ENCODE measurements at regions not wholly inside any gene's neighbourhood (a gene's known extent, or its start where the extent isn't known, plus 50 kb on each side); places are given as distances from the start of the nearest gene placed in this dataset.

- dilution Hi-C loops (cut with MboI; ENCODE audit: extremely low pct_ligation_motif_present, low sequenced_read_pairs): no loop called here
- no peak overlapping the region for H3K4me2 ChIP-seq (ENCODE audit: insufficient read depth, low read length)
- FAIRE-seq (no peak), DNase-seq (ENCODE audit: low read depth, low spot score) (no peak)
- no peaks in the 10 kb centered on the region for H3K79me2 ChIP-seq (ENCODE audit: control insufficient read depth, insufficient read depth, low read length)
- no TSS peak for BruUV-seq (replicated peaks)
- TF ChIP-seq FOS (IDR thresholded peaks at IDR 0.05; ENCODE audit: borderline replicate concordance, insufficient read depth, low read length) (no peak), POLR2A (IDR thresholded peaks at IDR 0.05; ENCODE audit: low read depth, low read length) (no peak), JUN (IDR thresholded peaks at IDR 0.05; ENCODE audit: borderline replicate concordance, insufficient read depth, insufficient read length, low read depth) (no peak), EZH2 (IDR thresholded peaks at IDR 0.05; ENCODE audit: borderline replicate concordance, low read depth, low read length, severe bottlenecking) (no peak), GATA2 (IDR thresholded peaks at IDR 0.05; ENCODE audit: insufficient read depth, insufficient read length, low read depth, low read length) (no peak), POLR2AphosphoS5 (IDR thresholded peaks at IDR 0.05; ENCODE audit: insufficient read depth, low read depth, low read length) (no peak), MYC (IDR thresholded peaks at IDR 0.05; ENCODE audit: low read depth, low read length) (no peak)
- TF ChIP-seq, protein P1, sequence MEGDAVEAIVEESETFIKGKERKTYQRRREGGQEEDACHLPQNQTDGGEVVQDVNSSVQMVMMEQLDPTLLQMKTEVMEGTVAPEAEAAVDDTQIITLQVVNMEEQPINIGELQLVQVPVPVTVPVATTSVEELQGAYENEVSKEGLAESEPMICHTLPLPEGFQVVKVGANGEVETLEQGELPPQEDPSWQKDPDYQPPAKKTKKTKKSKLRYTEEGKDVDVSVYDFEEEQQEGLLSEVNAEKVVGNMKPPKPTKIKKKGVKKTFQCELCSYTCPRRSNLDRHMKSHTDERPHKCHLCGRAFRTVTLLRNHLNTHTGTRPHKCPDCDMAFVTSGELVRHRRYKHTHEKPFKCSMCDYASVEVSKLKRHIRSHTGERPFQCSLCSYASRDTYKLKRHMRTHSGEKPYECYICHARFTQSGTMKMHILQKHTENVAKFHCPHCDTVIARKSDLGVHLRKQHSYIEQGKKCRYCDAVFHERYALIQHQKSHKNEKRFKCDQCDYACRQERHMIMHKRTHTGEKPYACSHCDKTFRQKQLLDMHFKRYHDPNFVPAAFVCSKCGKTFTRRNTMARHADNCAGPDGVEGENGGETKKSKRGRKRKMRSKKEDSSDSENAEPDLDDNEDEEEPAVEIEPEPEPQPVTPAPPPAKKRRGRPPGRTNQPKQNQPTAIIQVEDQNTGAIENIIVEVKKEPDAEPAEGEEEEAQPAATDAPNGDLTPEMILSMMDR (IDR thresholded peaks at IDR 0.05; ENCODE audit: extremely low read depth in 1 of 2, insufficient read depth in 1 of 2, low read depth in 1 of 2, low read length in 2 of 2): no peak
- TF ChIP-seq, protein P2, sequence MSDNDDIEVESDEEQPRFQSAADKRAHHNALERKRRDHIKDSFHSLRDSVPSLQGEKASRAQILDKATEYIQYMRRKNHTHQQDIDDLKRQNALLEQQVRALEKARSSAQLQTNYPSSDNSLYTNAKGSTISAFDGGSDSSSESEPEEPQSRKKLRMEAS (IDR thresholded peaks at IDR 0.05; ENCODE audit: insufficient read depth, insufficient read length): no peak
- CTCF ChIA-PET: no interaction called here
- no peak overlapping the region for H2AFZ ChIP-seq (ENCODE audit: low read depth, low read length)
- H3K9me3 ChIP-seq (replicated peaks; ENCODE audit: control insufficient read depth, insufficient read depth, low read length): no peaks in the 10 kb centered on the region
- H3K9ac ChIP-seq (replicated peaks; ENCODE audit: extremely low read depth, insufficient read depth, low read length): no peak overlapping the region
- H3K9me1 ChIP-seq (replicated peaks; ENCODE audit: control insufficient read depth, extremely low read depth, insufficient read depth, low read length): no peaks in the 10 kb centered on the region
- H3K27ac ChIP-seq (ENCODE audit: insufficient read depth, low read depth, low read length): no peak overlapping the region
- POLR2A ChIA-PET: no interaction called here
- H3K36me3 ChIP-seq (ENCODE audit: control insufficient read depth in 2 of 2, extremely low read depth in 1 of 2, insufficient read depth in 2 of 2, low read length in 2 of 2): no peaks in the 10 kb centered on the region
- H4K20me1 ChIP-seq (replicated peaks; ENCODE audit: control insufficient read depth, extremely low read depth, insufficient read depth, low read length): no peaks in the 10 kb centered on the region
- no peaks in the 10 kb centered on the region for H3K4me1 ChIP-seq (ENCODE audit: control insufficient read depth, extremely low read depth, insufficient read depth, low read length)
- intact Hi-C loops (cut with micrococcal nuclease): no loop called here
- no peaks in the 10 kb centered on the region for H3K27me3 ChIP-seq (ENCODE audit: control insufficient read depth in 2 of 2, insufficient read depth in 2 of 2, low read length in 2 of 2)
- no peak overlapping the region for H3K4me3 ChIP-seq (replicated peaks in 1 of 3; ENCODE audit: insufficient read depth in 1 of 3, low read depth in 1 of 3, low read length in 3 of 3)
Observed at GRCh38 chr10:111131168-111131799, 54.5 kb downstream of the ADRA2A start.

Measured in endothelial cell of umbilical vein (primary cell).